Transverse colon (tissue), 3 donors: ENCODE measurements at regions not wholly inside any gene's neighbourhood (a gene's known extent, or its start where the extent isn't known, plus 50 kb on each side); places are given as distances from the start of the nearest gene placed in this dataset.

Experiments
- EP300 ChIP-seq: sonication (generic); formaldehyde crosslinking; IDR thresholded peaks from one replicate; pipeline ENCODE4 v1.6.1; 2017; ENCODE audit warnings: antibody characterized with exemption, low read depth
- TF ChIP-seq, protein P1 (sequence below), 5 experiments: fragments of 200-600 bp in 3 of 5; fragments of 450-650 bp in 2 of 5; sonication (generic) in 3 of 5; IDR thresholded peaks; 1 replicate in 2 of 5; 2 replicates in 3 of 5; pipeline ENCODE4 v1.5.1; 2016 to 2017; ENCODE audit warnings: antibody characterized with exemption in 5 of 5, inconsistent platforms in 3 of 5, mild to moderate bottlenecking in 2 of 5, moderate library complexity in 1 of 5

DNA sequence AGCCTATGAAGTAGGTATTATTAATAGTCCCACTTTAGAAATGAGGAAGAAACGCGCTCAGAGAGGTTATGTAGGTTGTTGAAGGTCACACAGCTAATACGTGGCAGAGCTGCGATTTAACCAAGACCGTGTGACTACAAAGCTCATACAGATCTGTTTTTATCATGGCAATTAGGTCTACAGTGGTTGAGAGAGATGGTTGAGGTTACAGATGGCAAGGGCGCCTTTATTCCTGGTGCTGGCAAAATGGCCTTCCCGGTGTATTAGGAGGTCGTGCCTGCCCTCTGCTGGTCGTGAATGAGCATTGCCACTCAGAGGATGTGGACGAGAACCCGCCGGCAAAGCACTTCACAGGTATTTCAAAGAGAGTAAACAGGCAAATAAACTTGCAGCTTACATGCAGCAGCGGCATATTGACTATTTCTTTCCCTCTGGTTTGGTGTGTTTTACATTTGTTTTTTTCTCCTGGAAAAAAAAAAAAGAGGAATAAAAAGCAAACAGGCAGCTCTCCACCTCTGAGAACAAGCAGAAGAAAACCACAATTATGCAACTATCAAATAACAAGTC lies 65.3 kb upstream of the EGFLAM start:
- TF ChIP-seq, protein P1, sequence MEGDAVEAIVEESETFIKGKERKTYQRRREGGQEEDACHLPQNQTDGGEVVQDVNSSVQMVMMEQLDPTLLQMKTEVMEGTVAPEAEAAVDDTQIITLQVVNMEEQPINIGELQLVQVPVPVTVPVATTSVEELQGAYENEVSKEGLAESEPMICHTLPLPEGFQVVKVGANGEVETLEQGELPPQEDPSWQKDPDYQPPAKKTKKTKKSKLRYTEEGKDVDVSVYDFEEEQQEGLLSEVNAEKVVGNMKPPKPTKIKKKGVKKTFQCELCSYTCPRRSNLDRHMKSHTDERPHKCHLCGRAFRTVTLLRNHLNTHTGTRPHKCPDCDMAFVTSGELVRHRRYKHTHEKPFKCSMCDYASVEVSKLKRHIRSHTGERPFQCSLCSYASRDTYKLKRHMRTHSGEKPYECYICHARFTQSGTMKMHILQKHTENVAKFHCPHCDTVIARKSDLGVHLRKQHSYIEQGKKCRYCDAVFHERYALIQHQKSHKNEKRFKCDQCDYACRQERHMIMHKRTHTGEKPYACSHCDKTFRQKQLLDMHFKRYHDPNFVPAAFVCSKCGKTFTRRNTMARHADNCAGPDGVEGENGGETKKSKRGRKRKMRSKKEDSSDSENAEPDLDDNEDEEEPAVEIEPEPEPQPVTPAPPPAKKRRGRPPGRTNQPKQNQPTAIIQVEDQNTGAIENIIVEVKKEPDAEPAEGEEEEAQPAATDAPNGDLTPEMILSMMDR (IDR thresholded peaks at IDR 0.05): peak; percentile 77 to 84 (median 81)
- TF ChIP-seq EP300: no peak
